ENCODE measurements at regions not wholly inside any gene's neighbourhood (a gene's known extent, or its start where the extent isn't known, plus 50 kb on each side); places are given as distances from the start of the nearest gene placed in this dataset.

GRCh38 chr11:80420374-80420773 lies 979.5 kb upstream of the TENM4 start:
- in situ Hi-C loops (cut with HindIII; ENCODE audit: low pct_ligation_motif_present, low sequenced_read_pairs) = no loop called here
- Histone ChIP-seq H3K36me3 (replicated peaks) (no peaks in the 10 kb centered on the region), H3K27me3 (replicated peaks) (no peaks in the 10 kb centered on the region), H3K4me3 (ENCODE audit: low read depth, low read length) (no peak overlapping the region), H3K27ac (no peak overlapping the region)
- TF ChIP-seq CTCF (IDR thresholded peaks at IDR 0.05; ENCODE audit: low read depth, low read length, missing control alignments) = no peak
- DNase-seq = no peak

- in situ Hi-C loops (cut with HindIII; ENCODE audit: low pct_ligation_motif_present, low sequenced_read_pairs) = no loop called here
- Histone ChIP-seq H3K27me3 (replicated peaks) (no peaks in the 10 kb centered on the region), H3K4me3 (ENCODE audit: low read depth, low read length) (no peak overlapping the region), H3K36me3 (replicated peaks) (no peaks in the 10 kb centered on the region), H3K27ac (no peak overlapping the region)
- TF ChIP-seq CTCF (IDR thresholded peaks at IDR 0.05; ENCODE audit: low read depth, low read length, missing control alignments) = no peak
- DNase-seq = peak; percentile 38
Observed at GRCh38 chr11:80417681-80418080, 976.9 kb upstream of the TENM4 start.

GRCh38 chr11:80415580-80415979 lies 974.8 kb upstream of the TENM4 start:
- in situ Hi-C loops (cut with HindIII; ENCODE audit: low pct_ligation_motif_present, low sequenced_read_pairs) = no loop called here
- DNase-seq = no peak
- no peak for TF ChIP-seq CTCF (IDR thresholded peaks at IDR 0.05; ENCODE audit: low read depth, low read length, missing control alignments)
- H3K27ac ChIP-seq = no peak overlapping the region
- H3K4me3 ChIP-seq (ENCODE audit: low read depth, low read length) = no peak overlapping the region
- no peaks in the 10 kb centered on the region for H3K36me3 ChIP-seq (replicated peaks)
- no peaks in the 10 kb centered on the region for H3K27me3 ChIP-seq (replicated peaks)

GRCh38 chr11:80414181-80415165 lies 973.6 kb upstream of the TENM4 start:
- no peaks in the 10 kb centered on the region for H3K27me3 ChIP-seq (replicated peaks)
- H3K36me3 ChIP-seq (replicated peaks) = no peaks in the 10 kb centered on the region
- H3K27ac ChIP-seq = no peak overlapping the region
- H3K4me3 ChIP-seq (ENCODE audit: low read depth, low read length) = no peak overlapping the region
- no peak for TF ChIP-seq CTCF (IDR thresholded peaks at IDR 0.05; ENCODE audit: low read depth, low read length, missing control alignments)
- in situ Hi-C loops (cut with HindIII; ENCODE audit: low pct_ligation_motif_present, low sequenced_read_pairs) = no loop called here
- DNase-seq = peak; percentile 61

- Histone ChIP-seq H3K4me3 (ENCODE audit: low read depth, low read length) (no peak overlapping the region), H3K27ac (no peak overlapping the region), H3K27me3 (replicated peaks) (no peaks in the 10 kb centered on the region), H3K36me3 (replicated peaks) (no peaks in the 10 kb centered on the region)
- DNase-seq = no peak
- TF ChIP-seq CTCF (IDR thresholded peaks at IDR 0.05; ENCODE audit: low read depth, low read length, missing control alignments) = no peak
- in situ Hi-C loops (cut with HindIII; ENCODE audit: low pct_ligation_motif_present, low sequenced_read_pairs) = no loop called here
Observed at GRCh38 chr11:80412604-80413003, 971.8 kb upstream of the TENM4 start.

Data from brain microvascular endothelial cell (primary cell).